ENCODE measurements at regions not wholly inside any gene's neighbourhood (a gene's known extent, or its start where the extent isn't known, plus 50 kb on each side); places are given as distances from the start of the nearest gene placed in this dataset.
"Not testable (repeated sequence)": the region's sequence is repeated elsewhere in the genome, so short reads cannot be mapped to it uniquely, and the experiment has no call there.

GRCh38 chr15:22631789-22632188, 154.7 kb upstream of the NIPA1 start:
- H3K4me1 ChIP-seq (ENCODE audit: insufficient read depth, low read length); H3K4me3 ChIP-seq (ENCODE audit: low read length); H3K27me3 ChIP-seq (ENCODE audit: insufficient read depth, low read length); H3K9me3 ChIP-seq (ENCODE audit: low read depth, low read length): not testable (repeated sequence)

GRCh38 chr15:22639983-22640382, 146.5 kb upstream of the NIPA1 start:
- not testable (repeated sequence) for H3K4me3 ChIP-seq (ENCODE audit: low read length); H3K9me3 ChIP-seq (ENCODE audit: low read depth, low read length); H3K4me1 ChIP-seq (ENCODE audit: insufficient read depth, low read length); H3K27me3 ChIP-seq (ENCODE audit: insufficient read depth, low read length)

- not testable (repeated sequence) for H3K9me3 ChIP-seq (ENCODE audit: low read depth, low read length); H3K4me1 ChIP-seq (ENCODE audit: insufficient read depth, low read length); H3K4me3 ChIP-seq (ENCODE audit: low read length); H3K27me3 ChIP-seq (ENCODE audit: insufficient read depth, low read length)
Observed at GRCh38 chr15:22649458-22649857, 137.0 kb upstream of the NIPA1 start.

- not testable (repeated sequence) for H3K9me3 ChIP-seq (ENCODE audit: low read depth, low read length); H3K27me3 ChIP-seq (ENCODE audit: insufficient read depth, low read length); H3K4me1 ChIP-seq (ENCODE audit: insufficient read depth, low read length); H3K4me3 ChIP-seq (ENCODE audit: low read length)
Observed at GRCh38 chr15:22651179-22651578, 135.3 kb upstream of the NIPA1 start.

- not testable (repeated sequence) for H3K4me1 ChIP-seq (ENCODE audit: insufficient read depth, low read length); H3K9me3 ChIP-seq (ENCODE audit: low read depth, low read length); H3K27me3 ChIP-seq (ENCODE audit: insufficient read depth, low read length)
- peak overlapping the region; percentile 32 for H3K4me3 ChIP-seq (ENCODE audit: low read length)
Observed at GRCh38 chr15:22664294-22665058, 122.0 kb upstream of the NIPA1 start.

GRCh38 chr15:22665059-22665702, 121.3 kb upstream of the NIPA1 start:
- not testable (repeated sequence) for H3K9me3 ChIP-seq (ENCODE audit: low read depth, low read length); H3K27me3 ChIP-seq (ENCODE audit: insufficient read depth, low read length)
- peak overlapping the region; percentile 32 for H3K4me3 ChIP-seq (ENCODE audit: low read length)

GRCh38 chr15:22665711-22666110, 120.7 kb upstream of the NIPA1 start:
- H3K27me3 ChIP-seq (ENCODE audit: insufficient read depth, low read length); H3K4me3 ChIP-seq (ENCODE audit: low read length); H3K4me1 ChIP-seq (ENCODE audit: insufficient read depth, low read length); H3K9me3 ChIP-seq (ENCODE audit: low read depth, low read length): not testable (repeated sequence)

More at GRCh38 chr15:22665059-22665702, 121.3 kb upstream of the NIPA1 start:
- H3K4me1 ChIP-seq (ENCODE audit: insufficient read depth, low read length) = not testable (repeated sequence)

- not testable (repeated sequence) for H3K27me3 ChIP-seq (ENCODE audit: insufficient read depth, low read length); H3K4me1 ChIP-seq (ENCODE audit: insufficient read depth, low read length); H3K9me3 ChIP-seq (ENCODE audit: low read depth, low read length); H3K4me3 ChIP-seq (ENCODE audit: low read length)
Observed at GRCh38 chr15:22684786-22685185, 101.7 kb upstream of the NIPA1 start.

- not testable (repeated sequence) for H3K4me3 ChIP-seq (ENCODE audit: low read length); H3K9me3 ChIP-seq (ENCODE audit: low read depth, low read length); H3K4me1 ChIP-seq (ENCODE audit: insufficient read depth, low read length); H3K27me3 ChIP-seq (ENCODE audit: insufficient read depth, low read length)
Observed at GRCh38 chr15:22699881-22700280, 86.6 kb upstream of the NIPA1 start.

GRCh38 chr15:22710831-22711341, 75.6 kb upstream of the NIPA1 start:
- H3K9me3 ChIP-seq (ENCODE audit: low read depth, low read length); H3K27me3 ChIP-seq (ENCODE audit: insufficient read depth, low read length); H3K4me3 ChIP-seq (ENCODE audit: low read length); H3K4me1 ChIP-seq (ENCODE audit: insufficient read depth, low read length): not testable (repeated sequence)

GRCh38 chr15:22713933-22714332, 72.5 kb upstream of the NIPA1 start:
- not testable (repeated sequence) for H3K9me3 ChIP-seq (ENCODE audit: low read depth, low read length); H3K4me1 ChIP-seq (ENCODE audit: insufficient read depth, low read length); H3K4me3 ChIP-seq (ENCODE audit: low read length)
- peaks cover 14% of the 10 kb centered on the region for H3K27me3 ChIP-seq (ENCODE audit: insufficient read depth, low read length)

- H3K4me3 ChIP-seq (ENCODE audit: low read length); H3K4me1 ChIP-seq (ENCODE audit: insufficient read depth, low read length); H3K9me3 ChIP-seq (ENCODE audit: low read depth, low read length): not testable (repeated sequence)
- H3K27me3 ChIP-seq (ENCODE audit: insufficient read depth, low read length) = peaks cover 14% of the 10 kb centered on the region
Observed at GRCh38 chr15:22714358-22715132, 71.9 kb upstream of the NIPA1 start.

- not testable (repeated sequence) for H3K9me3 ChIP-seq (ENCODE audit: low read depth, low read length); H3K4me3 ChIP-seq (ENCODE audit: low read length); H3K4me1 ChIP-seq (ENCODE audit: insufficient read depth, low read length)
- peaks cover 14% of the 10 kb centered on the region for H3K27me3 ChIP-seq (ENCODE audit: insufficient read depth, low read length)
Observed at GRCh38 chr15:22715133-22715845, 71.2 kb upstream of the NIPA1 start.

GRCh38 chr15:22719980-22720379, 66.5 kb upstream of the NIPA1 start:
- H3K4me1 ChIP-seq (ENCODE audit: insufficient read depth, low read length); H3K9me3 ChIP-seq (ENCODE audit: low read depth, low read length); H3K4me3 ChIP-seq (ENCODE audit: low read length): not testable (repeated sequence)
- peaks cover 14% of the 10 kb centered on the region for H3K27me3 ChIP-seq (ENCODE audit: insufficient read depth, low read length)

GRCh38 chr15:22726104-22726503, 60.3 kb upstream of the NIPA1 start:
- not testable (repeated sequence) for H3K4me3 ChIP-seq (ENCODE audit: low read length); H3K4me1 ChIP-seq (ENCODE audit: insufficient read depth, low read length); H3K9me3 ChIP-seq (ENCODE audit: low read depth, low read length); H3K27me3 ChIP-seq (ENCODE audit: insufficient read depth, low read length)

Data from mononuclear cell (primary cell).